K562 (cell line): ENCODE measurements at regions not wholly inside any gene's neighbourhood (a gene's known extent, or its start where the extent isn't known, plus 50 kb on each side); places are given as distances from the start of the nearest gene placed in this dataset.

Experiments used
- ATAC-seq: fragments of 200-7000 bp; cut with Tn5 transposase; 3 replicates; pipeline ENCODE4 v1.9.1; 2020; ENCODE audit warnings: moderate library complexity
- BruUV-seq: library from RNA; stranded (reverse); fragments of 400-500 nt; replicated peaks from 2 replicates; lab custom pipeline; 2021; lab: Mats Ljungman, UMichigan
- CTCF ChIA-PET: fragments of 300-600 bp; formaldehyde crosslinking; extraction: SDS; loops from one replicate; lab custom pipeline; 2021; ENCODE audit warnings: low intra/inter-chr PET ratio; lab: Yijun Ruan, JAX
- POLR2A ChIA-PET: fragments of 300-600, 350-650 bp; sonication (Branson Sonifier 250); formaldehyde crosslinking; extraction: SDS; loops from one replicate; lab custom pipeline; 2021; ENCODE audit warnings: antibody characterized with exemption, inconsistent platforms; lab: Yijun Ruan, JAX
- DNase-seq, 4 experiments: peaks; one replicate each; pipeline versions ENCODE4 v3.0.0 to v3.0.0-alpha.2; 2011 to 2018; ENCODE audit warnings: low spot score in 3 of 4, mixed read lengths in 3 of 4; ENCODE audit errors: extremely low read depth in 1 of 4
- FAIRE-seq: peaks from 2 replicates; lab custom pipeline; 2011; peaks lifted over from hg19 to GRCh38; lab: Jason Lieb, UNC
- H2AFZ ChIP-seq: 2 replicates; pipeline ENCODE4 v1.6.0; 2011; ENCODE audit warnings: low read depth, low read length, control low read depth, inconsistent platforms
- H3K27ac ChIP-seq: fragments of 200-600 bp; 3 replicates; pipeline ENCODE4 v1.8.0; 2011; ENCODE audit warnings: low read depth, mild to moderate bottlenecking, control low read depth, inconsistent platforms, low read length, moderate library complexity, mixed read lengths; ENCODE audit errors: extremely low read depth
- H3K27me3 ChIP-seq, 2 experiments: fragments of 300-600 bp in 1 of 2; 2 replicates in 1 of 2; 3 replicates in 1 of 2; pipeline versions ENCODE4 v1.6.0 to v1.8.0; 2011; ENCODE audit warnings: inconsistent platforms in 2 of 2, low read length in 2 of 2, mild to moderate bottlenecking in 1 of 2, mixed read lengths in 1 of 2, moderate library complexity in 1 of 2; ENCODE audit not compliant: control insufficient read depth in 2 of 2, insufficient read depth in 2 of 2
- H3K36me3 ChIP-seq: fragments of 300-600 bp; 3 replicates; pipeline ENCODE4 v1.8.0; 2011; ENCODE audit warnings: mild to moderate bottlenecking, low read length, inconsistent platforms; ENCODE audit not compliant: control insufficient read depth, insufficient read depth
- H3K4me1 ChIP-seq, 2 experiments: fragments of 200-600 bp in 1 of 2; replicated peaks in 1 of 2; 2 replicates in 1 of 2; 3 replicates in 1 of 2; pipeline versions ENCODE4 v1.5.1 to v1.8.0; 2011; ENCODE audit warnings: inconsistent platforms in 2 of 2, low read length in 2 of 2, mild to moderate bottlenecking in 1 of 2, mixed read lengths in 1 of 2, moderate library complexity in 1 of 2; ENCODE audit not compliant: control insufficient read depth in 2 of 2, insufficient read depth in 2 of 2
- H3K4me2 ChIP-seq: 2 replicates; pipeline ENCODE4 v1.6.1; 2011; ENCODE audit warnings: low read length, control low read depth, inconsistent platforms, mixed read lengths; ENCODE audit not compliant: insufficient read depth
- H3K4me3 ChIP-seq: fragments of 200-600 bp; sonication (generic), shearing (Covaris generic); 2 replicates; pipeline ENCODE4 v1.5.1; 2016; ENCODE audit warnings: control low read depth, inconsistent platforms
- H3K79me2 ChIP-seq: fragments of 200-600 bp; 3 replicates; pipeline ENCODE4 v1.8.0; 2011; ENCODE audit warnings: low read length, inconsistent platforms; ENCODE audit not compliant: control insufficient read depth, insufficient read depth
- H3K9ac ChIP-seq, 2 experiments: 2 replicates each; pipeline versions ENCODE4 v1.6.0 to v1.6.1; 2011; ENCODE audit warnings: low read depth in 2 of 2, low read length in 2 of 2, control low read depth in 1 of 2, inconsistent platforms in 1 of 2, mild to moderate bottlenecking in 1 of 2, mixed read lengths in 1 of 2; ENCODE audit not compliant: insufficient read depth in 1 of 2
- H3K9me1 ChIP-seq: one replicate; pipeline ENCODE4 v1.6.0; 2011; ENCODE audit warnings: inconsistent platforms, mild to moderate bottlenecking, low read length, moderate library complexity; ENCODE audit not compliant: control insufficient read depth, insufficient read depth
- H3K9me3 ChIP-seq: replicated peaks from 2 replicates; pipeline ENCODE4 v1.5.1; 2011; ENCODE audit warnings: low read depth, low read length, inconsistent platforms; ENCODE audit not compliant: control insufficient read depth, insufficient read depth
- H4K20me1 ChIP-seq: replicated peaks from 2 replicates; pipeline ENCODE4 v1.6.1; 2011; ENCODE audit warnings: low read length, inconsistent platforms, mixed read lengths; ENCODE audit not compliant: control insufficient read depth, insufficient read depth
- ARID3A ChIP-seq: IDR thresholded peaks from 2 replicates; pipeline ENCODE4 v1.6.1; 2012; ENCODE audit warnings: low read depth, low read length, improper control_type of control experiment, borderline replicate concordance
- BHLHE40 ChIP-seq: IDR thresholded peaks from 2 replicates; pipeline ENCODE4 v1.6.1; 2011; ENCODE audit warnings: low read length, improper control_type of control experiment
- BRCA1 ChIP-seq, 2 experiments: fragments of 450-650 bp in 1 of 2; sonication (generic) in 1 of 2; formaldehyde crosslinking in 1 of 2; IDR thresholded peaks; 2 replicates each; pipeline versions ENCODE4 v1.5.0 to v1.6.1; 2017 to 2020; ENCODE audit warnings: mild to moderate bottlenecking in 1 of 2, missing genetic modification reagents in 1 of 2
- KLF16 ChIP-seq: IDR thresholded peaks from 2 replicates; pipeline ENCODE4 v1.6.1; 2016; ENCODE audit warnings: antibody characterized with exemption
- MITF ChIP-seq: IDR thresholded peaks from 2 replicates; pipeline ENCODE4 v1.6.1; 2014; ENCODE audit warnings: antibody characterized with exemption
- PHF8 ChIP-seq: fragments of 200-600 bp; sonication (generic); IDR thresholded peaks from 2 replicates; pipeline ENCODE4 v1.6.1; 2012; ENCODE audit warnings: mixed run types, mild to moderate bottlenecking, inconsistent platforms, low read length, moderate library complexity, borderline replicate concordance
- POLR2H ChIP-seq: IDR thresholded peaks from 2 replicates; pipeline ENCODE4 v1.6.1; 2016; ENCODE audit warnings: missing genetic modification characterization, low read depth, mild to moderate bottlenecking, control low read depth, missing compliant biosample characterization, moderate library complexity
- POLR3A ChIP-seq: IDR thresholded peaks from 2 replicates; pipeline ENCODE4 v1.6.1; 2011; ENCODE audit warnings: borderline replicate concordance, mild to moderate bottlenecking, moderate library complexity; ENCODE audit not compliant: insufficient read length, insufficient read depth; ENCODE audit errors: extremely low read depth
- PRPF4 ChIP-seq: fragments of 200-400 bp; formaldehyde crosslinking; IDR thresholded peaks from one replicate; pipeline ENCODE4 v1.6.1; 2017; ENCODE audit warnings: low read length, low read depth, mild to moderate bottlenecking; ENCODE audit not compliant: insufficient read depth, poor library complexity, severe bottlenecking
- SAFB ChIP-seq: fragments of 200-400 bp; formaldehyde crosslinking; IDR thresholded peaks from 2 replicates; pipeline ENCODE4 v1.6.1; 2017; ENCODE audit warnings: low read depth, low read length, borderline replicate concordance
- ZFP91 ChIP-seq: sonication (generic); formaldehyde crosslinking; IDR thresholded peaks from 2 replicates; pipeline ENCODE4 v1.8.0; 2022; ENCODE audit warnings: mild to moderate bottlenecking, missing genetic modification reagents
- ZNF143 ChIP-seq: sonication (generic); formaldehyde crosslinking; IDR thresholded peaks from 2 replicates; pipeline ENCODE4 v1.9.0; 2022; ENCODE audit warnings: mild to moderate bottlenecking, missing genetic modification reagents
- ZNF57 ChIP-seq: fragments of 450-650 bp; formaldehyde crosslinking; IDR thresholded peaks from 2 replicates; pipeline ENCODE4 v1.4.0; 2020; ENCODE audit warnings: mild to moderate bottlenecking, moderate library complexity
- ZNF589 ChIP-seq: fragments of 200-800 bp; sonication (Bioruptor generic); IDR thresholded peaks from 2 replicates; pipeline ENCODE4 v1.6.1; 2016; ENCODE audit warnings: low read depth, missing genetic modification characterization, missing compliant biosample characterization
- ZNF644 ChIP-seq: fragments of 200-800 bp; sonication (Bioruptor generic); IDR thresholded peaks from 2 replicates; pipeline ENCODE4 v1.6.1; 2016; ENCODE audit warnings: low read depth, missing genetic modification characterization, missing compliant biosample characterization
- WGBS: fragments of 100-300 bp; shearing (Covaris generic); methylation state at CpG from one replicate; pipeline ENCODE4 v1.1.6; 2016; ENCODE audit warnings: low coverage, mixed read lengths; ENCODE audit not compliant: insufficient coverage; ENCODE audit errors: missing lambda C conversion rate; 5-methylcytosine and 5-hydroxymethylcytosine counted together
- in situ Hi-C: fragments of 300-500 bp; cut with MboI; formaldehyde crosslinking; loops from 4 replicates; pipeline ENCODE4 v1.15.0; 2018; ENCODE audit warnings: inconsistent platforms, mixed read lengths
- intact Hi-C: fragments of 100-400 bp; cut with micrococcal nuclease; formaldehyde crosslinking; loops from 2 replicates; pipeline ENCODE4 v1.14.2; 2022

- H4K20me1 ChIP-seq = no peaks in the 10 kb centered on the region
- ChIA-PET POLR2A (no interaction called here), CTCF (no interaction called here)
- FAIRE-seq (no peak), DNase-seq (no peak), ATAC-seq (no peak)
- H2AFZ ChIP-seq = no peak overlapping the region
- H3K4me1 ChIP-seq = no peaks in the 10 kb centered on the region
- TF ChIP-seq ZFP91 = no peak
- TF ChIP-seq PHF8 = no peak
- no peak for TF ChIP-seq POLR3A
- TF ChIP-seq ZNF143 (CRISPR knock-in tag) = no peak
- no peak for TF ChIP-seq ZNF644 (tag)
- TF ChIP-seq KLF16 = no peak
- no peak for TF ChIP-seq BHLHE40
- TF ChIP-seq MITF = no peak
- no peak for TF ChIP-seq POLR2H
- no peak for TF ChIP-seq PRPF4
- TF ChIP-seq ARID3A = no peak
- no peak for TF ChIP-seq BRCA1 (IDR thresholded peaks at IDR 0.05)
- TF ChIP-seq BRCA1 (CRISPR knock-in tag; IDR thresholded peaks at IDR 0.05) = no peak
- no peak for TF ChIP-seq ZNF57 (CRISPR knock-in tag)
- TF ChIP-seq SAFB = no peak
- no peak for TF ChIP-seq ZNF589 (CRISPR knock-in tag)
- in situ Hi-C loops = no loop called here
- no peaks in the 10 kb centered on the region for H3K9me3 ChIP-seq
- H3K27me3 ChIP-seq = no peaks in the 10 kb centered on the region
- no peaks in the 10 kb centered on the region for H3K79me2 ChIP-seq
- no peak overlapping the region for H3K4me3 ChIP-seq
- no peak overlapping the region for H3K9ac ChIP-seq
- H3K36me3 ChIP-seq = no peaks in the 10 kb centered on the region
- no peak overlapping the region for H3K27ac ChIP-seq
- intact Hi-C loops = no loop called here
- H3K9me1 ChIP-seq = no peaks in the 10 kb centered on the region
- H3K4me2 ChIP-seq = no peak overlapping the region
- no TSS peak for BruUV-seq
- WGBS = 0% methylated on average over 1 of the region's 1 CpG
Observed at GRCh38 chr14:43411841-43412240, 1095.2 kb downstream of the FSCB start.
